ENCODE measurements at regions not wholly inside any gene's neighbourhood (a gene's known extent, or its start where the extent isn't known, plus 50 kb on each side); places are given as distances from the start of the nearest gene placed in this dataset.
"Not testable (repeated sequence)": the region's sequence is repeated elsewhere in the genome, so short reads cannot be mapped to it uniquely, and the experiment has no call there.

DNA sequence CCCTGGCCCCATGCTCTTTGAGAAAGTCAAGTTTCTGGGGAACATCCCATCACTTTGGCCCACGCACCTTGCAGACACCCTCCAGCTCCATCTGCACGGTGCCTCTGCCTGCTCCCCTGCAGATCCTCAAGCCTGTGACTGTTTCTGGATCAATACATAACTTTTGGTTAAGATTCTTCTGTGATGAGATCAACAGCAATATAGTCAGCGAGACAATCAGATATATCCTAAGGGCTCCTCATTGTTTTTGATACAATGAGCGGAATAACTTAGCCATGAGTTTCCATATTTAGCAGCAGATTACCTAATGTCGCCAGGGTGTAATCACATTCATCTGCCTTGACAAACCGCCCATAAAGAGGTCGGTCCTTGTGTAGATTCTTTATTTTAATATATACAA is 109.3 kb upstream of the MTHFD1L start:
- Histone ChIP-seq H3K27me3 (ENCODE audit: insufficient read depth, low read depth) (no peaks in the 10 kb centered on the region), H3K9ac (no peak overlapping the region), H3K79me2 (ENCODE audit: insufficient read depth, low read depth) (no peaks in the 10 kb centered on the region), H2AFZ (ENCODE audit: low read depth) (no peak overlapping the region), H3K36me3 (ENCODE audit: insufficient read depth) (no peaks in the 10 kb centered on the region), H4K20me1 (ENCODE audit: insufficient read depth) (no peaks in the 10 kb centered on the region), H3K4me2 (no peak overlapping the region), H3K4me1 (ENCODE audit: low read depth, poor library complexity, severe bottlenecking) (no peaks in the 10 kb centered on the region), H3K4me3 (IDR thresholded peaks at IDR 0.05; ENCODE audit: insufficient read depth, low read depth, low read length) (no peak overlapping the region), H3K27ac (no peak overlapping the region)
- TF ChIP-seq, protein P1, sequence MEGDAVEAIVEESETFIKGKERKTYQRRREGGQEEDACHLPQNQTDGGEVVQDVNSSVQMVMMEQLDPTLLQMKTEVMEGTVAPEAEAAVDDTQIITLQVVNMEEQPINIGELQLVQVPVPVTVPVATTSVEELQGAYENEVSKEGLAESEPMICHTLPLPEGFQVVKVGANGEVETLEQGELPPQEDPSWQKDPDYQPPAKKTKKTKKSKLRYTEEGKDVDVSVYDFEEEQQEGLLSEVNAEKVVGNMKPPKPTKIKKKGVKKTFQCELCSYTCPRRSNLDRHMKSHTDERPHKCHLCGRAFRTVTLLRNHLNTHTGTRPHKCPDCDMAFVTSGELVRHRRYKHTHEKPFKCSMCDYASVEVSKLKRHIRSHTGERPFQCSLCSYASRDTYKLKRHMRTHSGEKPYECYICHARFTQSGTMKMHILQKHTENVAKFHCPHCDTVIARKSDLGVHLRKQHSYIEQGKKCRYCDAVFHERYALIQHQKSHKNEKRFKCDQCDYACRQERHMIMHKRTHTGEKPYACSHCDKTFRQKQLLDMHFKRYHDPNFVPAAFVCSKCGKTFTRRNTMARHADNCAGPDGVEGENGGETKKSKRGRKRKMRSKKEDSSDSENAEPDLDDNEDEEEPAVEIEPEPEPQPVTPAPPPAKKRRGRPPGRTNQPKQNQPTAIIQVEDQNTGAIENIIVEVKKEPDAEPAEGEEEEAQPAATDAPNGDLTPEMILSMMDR (conservative IDR thresholded peaks at IDR 0.05; ENCODE audit: low read depth, low read length) = no peak

DNA sequence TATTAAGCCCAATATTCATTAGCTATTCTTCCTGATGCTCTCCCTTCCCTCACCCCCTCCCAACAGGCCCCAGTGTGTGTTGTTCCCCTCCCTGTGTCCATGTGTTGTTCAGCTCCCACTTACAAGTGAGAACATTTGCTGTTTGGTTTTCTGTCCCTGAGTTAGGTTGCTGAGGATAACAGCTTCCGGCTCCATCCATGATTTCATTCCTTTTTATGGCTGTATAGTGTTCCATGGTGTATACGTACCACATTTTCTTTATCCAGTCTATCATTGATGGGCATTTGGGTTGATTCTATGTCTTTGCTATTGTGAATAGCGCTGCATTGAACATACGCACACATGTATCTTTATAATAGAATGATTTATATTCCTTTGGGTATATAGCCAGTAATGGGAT is 107.7 kb upstream of the MTHFD1L start:
- not testable (repeated sequence) for H3K4me1 ChIP-seq (ENCODE audit: low read depth, poor library complexity, severe bottlenecking); H3K79me2 ChIP-seq (ENCODE audit: insufficient read depth, low read depth); H3K4me2 ChIP-seq

DNA sequence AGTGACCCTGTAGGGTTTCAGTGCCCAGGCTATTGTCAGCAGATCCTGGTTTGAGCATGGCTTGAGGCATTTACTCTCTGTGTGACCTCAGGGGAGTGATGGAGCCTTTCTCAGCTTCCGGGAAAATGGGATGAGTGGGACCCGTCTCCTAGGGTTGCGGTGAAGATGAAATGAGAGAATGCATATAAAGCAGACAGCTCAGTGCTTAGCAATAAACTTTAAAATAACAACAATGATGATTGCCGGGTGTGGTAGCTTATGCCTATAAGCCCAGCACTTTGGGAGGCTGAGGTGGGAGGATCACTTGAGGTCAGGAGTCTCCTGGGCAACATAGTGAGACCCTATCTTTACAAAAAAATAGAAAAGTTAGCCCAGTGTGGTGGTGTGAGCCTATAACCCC is 106.0 kb upstream of the MTHFD1L start:
- Histone ChIP-seq H4K20me1 (ENCODE audit: insufficient read depth) (no peaks in the 10 kb centered on the region), H3K9ac (no peak overlapping the region), H3K4me2 (no peak overlapping the region), H3K79me2 (ENCODE audit: insufficient read depth, low read depth) (no peaks in the 10 kb centered on the region), H3K27ac (no peak overlapping the region), H3K4me3 (IDR thresholded peaks at IDR 0.05; ENCODE audit: insufficient read depth, low read depth, low read length) (no peak overlapping the region), H3K36me3 (ENCODE audit: insufficient read depth) (no peaks in the 10 kb centered on the region), H2AFZ (ENCODE audit: low read depth) (no peak overlapping the region), H3K27me3 (ENCODE audit: insufficient read depth, low read depth) (no peaks in the 10 kb centered on the region), H3K4me1 (ENCODE audit: low read depth, poor library complexity, severe bottlenecking) (no peaks in the 10 kb centered on the region)
- TF ChIP-seq, protein P1 (conservative IDR thresholded peaks at IDR 0.05; ENCODE audit: low read depth, low read length) = no peak

More for the DNA sequence above, 107.7 kb upstream of the MTHFD1L start:
- not testable (repeated sequence) for H2AFZ ChIP-seq (ENCODE audit: low read depth); H3K27me3 ChIP-seq (ENCODE audit: insufficient read depth, low read depth); H3K9ac ChIP-seq; H3K4me3 ChIP-seq (IDR thresholded peaks at IDR 0.05; ENCODE audit: insufficient read depth, low read depth, low read length); H3K36me3 ChIP-seq (ENCODE audit: insufficient read depth); H4K20me1 ChIP-seq (ENCODE audit: insufficient read depth); H3K27ac ChIP-seq

DNA sequence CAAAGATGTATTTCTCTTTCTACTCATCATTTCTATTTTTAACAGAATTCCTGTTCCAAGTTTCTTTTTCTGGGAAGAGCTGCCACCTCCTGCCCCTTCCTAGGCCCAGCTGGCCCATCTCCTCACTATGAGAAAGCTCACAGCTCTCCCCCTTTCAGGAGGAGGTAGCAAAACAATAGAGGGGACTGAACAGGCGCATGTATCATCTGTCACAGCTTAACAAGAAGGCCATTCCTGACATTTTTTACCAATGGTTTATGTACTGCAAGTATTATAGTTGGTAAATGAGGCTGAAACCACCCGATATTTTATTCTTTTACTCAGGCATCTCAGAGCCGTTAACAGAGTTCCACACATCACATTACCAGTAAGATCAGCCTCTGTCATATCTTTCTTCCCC is 103.7 kb upstream of the MTHFD1L start:
- no peaks in the 10 kb centered on the region for H3K27me3 ChIP-seq (ENCODE audit: insufficient read depth, low read depth)
- H4K20me1 ChIP-seq (ENCODE audit: insufficient read depth) = no peaks in the 10 kb centered on the region
- no peaks in the 10 kb centered on the region for H3K36me3 ChIP-seq (ENCODE audit: insufficient read depth)
- H3K4me1 ChIP-seq (ENCODE audit: low read depth, poor library complexity, severe bottlenecking) = no peaks in the 10 kb centered on the region
- no peak overlapping the region for H2AFZ ChIP-seq (ENCODE audit: low read depth)
- H3K79me2 ChIP-seq (ENCODE audit: insufficient read depth, low read depth) = no peaks in the 10 kb centered on the region
- H3K27ac ChIP-seq = no peak overlapping the region
- no peak overlapping the region for H3K9ac ChIP-seq
- H3K4me2 ChIP-seq = no peak overlapping the region
- TF ChIP-seq, protein P1 (conservative IDR thresholded peaks at IDR 0.05; ENCODE audit: low read depth, low read length) = no peak
- no peak overlapping the region for H3K4me3 ChIP-seq (IDR thresholded peaks at IDR 0.05; ENCODE audit: insufficient read depth, low read depth, low read length)

DNA sequence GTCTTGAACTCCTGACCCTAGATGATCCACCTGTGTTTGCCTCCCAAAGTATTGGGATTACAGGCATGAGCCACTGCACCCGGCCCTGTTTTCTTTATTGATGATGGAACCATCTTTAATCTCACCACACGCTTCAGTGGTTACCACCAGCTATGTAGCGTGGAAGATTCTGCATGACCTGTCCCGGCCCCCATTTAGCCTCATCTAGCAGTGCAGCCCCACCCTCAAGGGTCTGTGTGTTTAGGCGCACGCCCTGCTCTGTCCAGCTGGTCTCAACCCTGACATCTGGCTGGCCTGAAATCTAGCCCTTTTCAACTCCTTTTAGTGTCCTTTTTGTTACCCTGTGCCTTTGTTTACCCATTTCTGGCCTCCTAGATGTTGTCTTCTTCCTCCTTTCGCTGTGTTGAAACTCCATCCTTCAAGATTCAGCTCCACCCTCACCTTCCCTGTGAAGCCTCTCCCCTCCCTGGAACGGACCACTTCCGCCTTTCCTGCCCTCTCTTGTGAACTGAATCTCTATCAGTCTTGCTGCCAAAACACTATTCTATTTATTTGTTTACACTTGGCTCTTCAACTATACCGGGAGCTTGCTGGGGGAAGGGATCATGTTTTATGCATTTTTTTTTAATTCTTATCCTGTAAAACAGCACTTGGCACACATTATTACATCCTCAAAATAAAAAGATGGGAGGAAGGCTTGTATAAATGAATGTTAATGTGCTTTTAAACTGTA is 101.0 kb upstream of the MTHFD1L start:
- TF ChIP-seq, protein P1 (conservative IDR thresholded peaks at IDR 0.05; ENCODE audit: low read depth, low read length) = no peak
- Histone ChIP-seq H3K27ac (no peak overlapping the region), H3K4me3 (IDR thresholded peaks at IDR 0.05; ENCODE audit: insufficient read depth, low read depth, low read length) (no peak overlapping the region), H3K9ac (no peak overlapping the region), H3K36me3 (ENCODE audit: insufficient read depth) (no peaks in the 10 kb centered on the region), H4K20me1 (ENCODE audit: insufficient read depth) (no peaks in the 10 kb centered on the region), H3K27me3 (ENCODE audit: insufficient read depth, low read depth) (no peaks in the 10 kb centered on the region), H3K4me1 (ENCODE audit: low read depth, poor library complexity, severe bottlenecking) (no peaks in the 10 kb centered on the region), H2AFZ (ENCODE audit: low read depth) (no peak overlapping the region), H3K4me2 (no peak overlapping the region), H3K79me2 (ENCODE audit: insufficient read depth, low read depth) (no peaks in the 10 kb centered on the region)

Data from KMS-11 (cell line).